HG02571 (cell line): ENCODE measurements at regions not wholly inside any gene's neighbourhood (a gene's known extent, or its start where the extent isn't known, plus 50 kb on each side); places are given as distances from the start of the nearest gene placed in this dataset.

Experiments used
- ATAC-seq: cut with Tn5 transposase; IDR thresholded peaks from one replicate; pipeline ENCODE4 v1.9.1; 2021; ENCODE audit warnings: mild to moderate bottlenecking, moderate library complexity; ENCODE audit not compliant: unreplicated experiment

- no peak for ATAC-seq
These were observed 58.8 kb downstream of the SPRY1 start for GRCh38 chr4:123455360-123455759.

- no peak for ATAC-seq
These were observed 65.4 kb downstream of the SPRY1 start for GRCh38 chr4:123462007-123462406.

- ATAC-seq, result no peak
These were observed 67.3 kb downstream of the SPRY1 start for GRCh38 chr4:123463869-123464268.

GRCh38 chr4:123465416-123465815 lies 68.8 kb downstream of the SPRY1 start:
- ATAC-seq, result no peak

GRCh38 chr4:123466080-123466785 lies 69.6 kb downstream of the SPRY1 start:
- no peak for ATAC-seq

- no peak for ATAC-seq
These were observed 72.0 kb downstream of the SPRY1 start for GRCh38 chr4:123468479-123469031.

GRCh38 chr4:123469245-123469644 lies 72.7 kb downstream of the SPRY1 start:
- no peak for ATAC-seq

GRCh38 chr4:123469696-123470095 lies 73.1 kb downstream of the SPRY1 start:
- no peak for ATAC-seq

- no peak for ATAC-seq
These were observed 74.0 kb downstream of the SPRY1 start for GRCh38 chr4:123470640-123471039.

- no peak for ATAC-seq
These were observed 75.2 kb downstream of the SPRY1 start for GRCh38 chr4:123471655-123472369.

GRCh38 chr4:123474817-123475216 lies 78.2 kb downstream of the SPRY1 start:
- no peak for ATAC-seq

- no peak for ATAC-seq
These were observed 79.5 kb downstream of the SPRY1 start for GRCh38 chr4:123476089-123476488.

GRCh38 chr4:123477711-123478209 lies 81.2 kb downstream of the SPRY1 start:
- ATAC-seq, result no peak

GRCh38 chr4:123478859-123479345 lies 82.3 kb downstream of the SPRY1 start:
- ATAC-seq, result no peak

GRCh38 chr4:123479944-123480343 lies 83.3 kb downstream of the SPRY1 start:
- no peak for ATAC-seq

GRCh38 chr4:123480706-123481418 lies 84.3 kb downstream of the SPRY1 start:
- ATAC-seq, result no peak

- no peak for ATAC-seq
These were observed 85.1 kb downstream of the SPRY1 start for GRCh38 chr4:123481717-123482116.

GRCh38 chr4:123484291-123484926 lies 87.8 kb downstream of the SPRY1 start:
- no peak for ATAC-seq

GRCh38 chr4:123485601-123486000 lies 89.0 kb downstream of the SPRY1 start:
- no peak for ATAC-seq

GRCh38 chr4:123488916-123489315 lies 92.3 kb downstream of the SPRY1 start:
- ATAC-seq, result no peak

GRCh38 chr4:123495530-123495929 lies 98.9 kb downstream of the SPRY1 start:
- no peak for ATAC-seq
